NB4 (cell line): ENCODE measurements at regions not wholly inside any gene's neighbourhood (a gene's known extent, or its start where the extent isn't known, plus 50 kb on each side); places are given as distances from the start of the nearest gene placed in this dataset.

Experiments used
- CTCF ChIP-seq: IDR thresholded peaks from one replicate; pipeline ENCODE4 v1.5.1; 2012; ENCODE audit warnings: low read depth, low read length
- MYC ChIP-seq: IDR thresholded peaks from 2 replicates; pipeline ENCODE4 v1.6.1; 2011; ENCODE audit warnings: low read depth, low read length
- POLR2A ChIP-seq: IDR thresholded peaks from 2 replicates; pipeline ENCODE4 v1.6.1; 2011; ENCODE audit warnings: mild to moderate bottlenecking; ENCODE audit not compliant: insufficient read length; ENCODE audit errors: extremely low read depth

GRCh38 chrX:13123247-13123856, 78.9 kb upstream of the FAM9C start:
- TF ChIP-seq CTCF (no peak), POLR2A (no peak), MYC (no peak)
